ENCODE measurements at regions not wholly inside any gene's neighbourhood (a gene's known extent, or its start where the extent isn't known, plus 50 kb on each side); places are given as distances from the start of the nearest gene placed in this dataset.

- TF ChIP-seq POLR2AphosphoS5 (IDR thresholded peaks at IDR 0.05; ENCODE audit: low read depth, low read length) (no peak), RBBP5 (IDR thresholded peaks at IDR 0.05; ENCODE audit: borderline replicate concordance, low read depth, low read length) (no peak), KDM1A (IDR thresholded peaks at IDR 0.05; ENCODE audit: borderline replicate concordance, low read length) (no peak), SIN3A (conservative IDR thresholded peaks at IDR 0.05 in 1 of 2, IDR thresholded peaks at IDR 0.05 in 1 of 2; ENCODE audit: low read depth in 1 of 2, low read length in 2 of 2) (no peak), POLR2A (IDR thresholded peaks at IDR 0.05; ENCODE audit: control extremely low read depth in 1 of 2, low read depth in 2 of 2, low read length in 2 of 2) (no peak)
Measured at GRCh38 chr5:74426506-74426905, 214.0 kb downstream of the ENC1 start (continued).
